Neural cell (in vitro differentiated cells): ENCODE measurements at regions not wholly inside any gene's neighbourhood (a gene's known extent, or its start where the extent isn't known, plus 50 kb on each side); places are given as distances from the start of the nearest gene placed in this dataset.

Experiments
- H2AFZ ChIP-seq: fragments of 200-600, 300-800 bp; sonication (generic), shearing (Covaris generic); 2 replicates; pipeline ENCODE4 v1.6.0; 2014; ENCODE audit warnings: low read depth, mild to moderate bottlenecking, antibody characterized with exemption, low read length, moderate library complexity
- H3F3A ChIP-seq: fragments of 200-600 bp; shearing (Covaris generic); 2 replicates; pipeline ENCODE4 v1.6.1; 2016; ENCODE audit warnings: mild to moderate bottlenecking, moderate library complexity, mixed read lengths, antibody characterized with exemption, low read length; ENCODE audit not compliant: insufficient read depth, poor library complexity, severe bottlenecking
- H3K27ac ChIP-seq: fragments of 200-600, 300-800 bp; sonication (generic), shearing (Covaris generic); 2 replicates; pipeline ENCODE4 v1.5.1; 2014; ENCODE audit warnings: mild to moderate bottlenecking, low read length, moderate library complexity
- H3K27me3 ChIP-seq: fragments of 300-800, 200-600 bp; sonication (generic), shearing (Covaris generic); 2 replicates; pipeline ENCODE4 v1.6.0; 2014; ENCODE audit warnings: mild to moderate bottlenecking, low read depth, low read length, moderate library complexity; ENCODE audit not compliant: insufficient read depth
- H3K36me3 ChIP-seq: fragments of 300-800, 200-600 bp; sonication (generic), shearing (Covaris generic); 2 replicates; pipeline ENCODE4 v1.5.1; 2014; ENCODE audit warnings: mild to moderate bottlenecking, antibody characterized with exemption, low read length, moderate library complexity; ENCODE audit not compliant: insufficient read depth
- H3K4me2 ChIP-seq: fragments of 300-800, 200-600 bp; sonication (generic), shearing (Covaris generic); 2 replicates; pipeline ENCODE4 v1.6.0; 2014; ENCODE audit warnings: mild to moderate bottlenecking, low read length
- H3K4me3 ChIP-seq: fragments of 300-800, 200-600 bp; sonication (generic), shearing (Covaris generic); 2 replicates; pipeline ENCODE4 v1.5.1; 2014; ENCODE audit warnings: mild to moderate bottlenecking, low read length, moderate library complexity
- H3K79me2 ChIP-seq: fragments of 200-600 bp; shearing (Covaris generic); replicated peaks from 2 replicates; pipeline ENCODE4 v1.6.0; 2014; ENCODE audit warnings: mild to moderate bottlenecking, low read length, moderate library complexity; ENCODE audit not compliant: insufficient read depth
- H3K9ac ChIP-seq: fragments of 300-800, 200-600 bp; sonication (generic), shearing (Covaris generic); 2 replicates; pipeline ENCODE4 v1.6.1; 2016; ENCODE audit warnings: mild to moderate bottlenecking, low read length, mixed read lengths
- H3K9me2 ChIP-seq: fragments of 200-600 bp; shearing (Covaris generic); 2 replicates; pipeline ENCODE4 v1.6.1; 2016; ENCODE audit warnings: mild to moderate bottlenecking, low read length, mixed read lengths; ENCODE audit not compliant: insufficient read depth
- H3K9me3 ChIP-seq: fragments of 200-600, 300-800 bp; sonication (generic), shearing (Covaris generic); 2 replicates; pipeline ENCODE4 v1.6.1; 2016; ENCODE audit warnings: mild to moderate bottlenecking, mixed run types, low read length, moderate library complexity, mixed read lengths
- H4K20me1 ChIP-seq: fragments of 200-600 bp; shearing (Covaris generic); 2 replicates; pipeline ENCODE4 v1.6.1; 2016; ENCODE audit warnings: mild to moderate bottlenecking, mixed run types; ENCODE audit not compliant: insufficient read depth
- EP300 ChIP-seq: fragments of 450-650 bp; conservative IDR thresholded peaks from 2 replicates; pipeline ENCODE4 v1.6.1; 2014; ENCODE audit warnings: antibody characterized with exemption, mild to moderate bottlenecking, moderate library complexity; ENCODE audit not compliant: poor library complexity, severe bottlenecking
- EZH2 ChIP-seq: fragments of 200-600, 300-800 bp; shearing (Covaris generic), sonication (generic); IDR thresholded peaks from 2 replicates; pipeline ENCODE4 v1.6.1; 2014; ENCODE audit warnings: antibody characterized with exemption, low read length, borderline replicate concordance, mild to moderate bottlenecking; ENCODE audit not compliant: insufficient read depth, poor library complexity, severe bottlenecking
- MXI1 ChIP-seq: fragments of 450-650 bp; conservative IDR thresholded peaks from 2 replicates; pipeline ENCODE4 v1.6.1; 2014; ENCODE audit warnings: antibody characterized with exemption, mild to moderate bottlenecking; ENCODE audit not compliant: poor library complexity, severe bottlenecking
- POLR2AphosphoS5 ChIP-seq: IDR thresholded peaks from 2 replicates; pipeline ENCODE4 v1.6.1; 2012
- SMC3 ChIP-seq: fragments of 450-650 bp; conservative IDR thresholded peaks from 2 replicates; pipeline ENCODE4 v1.6.1; 2014; ENCODE audit warnings: antibody characterized with exemption, mild to moderate bottlenecking, moderate library complexity; ENCODE audit not compliant: poor library complexity
- TF ChIP-seq, protein P1 (sequence below): IDR thresholded peaks from 2 replicates; pipeline ENCODE4 v1.6.1; 2012; ENCODE audit warnings: borderline replicate concordance
- TF ChIP-seq, protein P2 (sequence below): fragments of 450-650 bp; IDR thresholded peaks from 2 replicates; pipeline ENCODE4 v1.5.1; 2014; ENCODE audit warnings: antibody characterized with exemption, mild to moderate bottlenecking, moderate library complexity; ENCODE audit not compliant: poor library complexity, severe bottlenecking

- Histone ChIP-seq H2AFZ (no peak overlapping the region), H4K20me1 (no peaks in the 10 kb centered on the region), H3K9me2 (no peaks in the 10 kb centered on the region), H3K79me2 (no peaks in the 10 kb centered on the region), H3K27me3 (no peaks in the 10 kb centered on the region), H3K9me3 (no peaks in the 10 kb centered on the region), H3K9ac (no peak overlapping the region), H3K4me2 (no peak overlapping the region), H3K4me3 (no peak overlapping the region), H3K27ac (no peak overlapping the region), H3K36me3 (no peaks in the 10 kb centered on the region), H3F3A (no peaks in the 10 kb centered on the region)
- TF ChIP-seq POLR2AphosphoS5 (no peak), EP300 (no peak), MXI1 (no peak), SMC3 (no peak), EZH2 (no peak)
- TF ChIP-seq, protein P1, sequence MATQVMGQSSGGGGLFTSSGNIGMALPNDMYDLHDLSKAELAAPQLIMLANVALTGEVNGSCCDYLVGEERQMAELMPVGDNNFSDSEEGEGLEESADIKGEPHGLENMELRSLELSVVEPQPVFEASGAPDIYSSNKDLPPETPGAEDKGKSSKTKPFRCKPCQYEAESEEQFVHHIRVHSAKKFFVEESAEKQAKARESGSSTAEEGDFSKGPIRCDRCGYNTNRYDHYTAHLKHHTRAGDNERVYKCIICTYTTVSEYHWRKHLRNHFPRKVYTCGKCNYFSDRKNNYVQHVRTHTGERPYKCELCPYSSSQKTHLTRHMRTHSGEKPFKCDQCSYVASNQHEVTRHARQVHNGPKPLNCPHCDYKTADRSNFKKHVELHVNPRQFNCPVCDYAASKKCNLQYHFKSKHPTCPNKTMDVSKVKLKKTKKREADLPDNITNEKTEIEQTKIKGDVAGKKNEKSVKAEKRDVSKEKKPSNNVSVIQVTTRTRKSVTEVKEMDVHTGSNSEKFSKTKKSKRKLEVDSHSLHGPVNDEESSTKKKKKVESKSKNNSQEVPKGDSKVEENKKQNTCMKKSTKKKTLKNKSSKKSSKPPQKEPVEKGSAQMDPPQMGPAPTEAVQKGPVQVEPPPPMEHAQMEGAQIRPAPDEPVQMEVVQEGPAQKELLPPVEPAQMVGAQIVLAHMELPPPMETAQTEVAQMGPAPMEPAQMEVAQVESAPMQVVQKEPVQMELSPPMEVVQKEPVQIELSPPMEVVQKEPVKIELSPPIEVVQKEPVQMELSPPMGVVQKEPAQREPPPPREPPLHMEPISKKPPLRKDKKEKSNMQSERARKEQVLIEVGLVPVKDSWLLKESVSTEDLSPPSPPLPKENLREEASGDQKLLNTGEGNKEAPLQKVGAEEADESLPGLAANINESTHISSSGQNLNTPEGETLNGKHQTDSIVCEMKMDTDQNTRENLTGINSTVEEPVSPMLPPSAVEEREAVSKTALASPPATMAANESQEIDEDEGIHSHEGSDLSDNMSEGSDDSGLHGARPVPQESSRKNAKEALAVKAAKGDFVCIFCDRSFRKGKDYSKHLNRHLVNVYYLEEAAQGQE = no peak
- TF ChIP-seq, protein P2, sequence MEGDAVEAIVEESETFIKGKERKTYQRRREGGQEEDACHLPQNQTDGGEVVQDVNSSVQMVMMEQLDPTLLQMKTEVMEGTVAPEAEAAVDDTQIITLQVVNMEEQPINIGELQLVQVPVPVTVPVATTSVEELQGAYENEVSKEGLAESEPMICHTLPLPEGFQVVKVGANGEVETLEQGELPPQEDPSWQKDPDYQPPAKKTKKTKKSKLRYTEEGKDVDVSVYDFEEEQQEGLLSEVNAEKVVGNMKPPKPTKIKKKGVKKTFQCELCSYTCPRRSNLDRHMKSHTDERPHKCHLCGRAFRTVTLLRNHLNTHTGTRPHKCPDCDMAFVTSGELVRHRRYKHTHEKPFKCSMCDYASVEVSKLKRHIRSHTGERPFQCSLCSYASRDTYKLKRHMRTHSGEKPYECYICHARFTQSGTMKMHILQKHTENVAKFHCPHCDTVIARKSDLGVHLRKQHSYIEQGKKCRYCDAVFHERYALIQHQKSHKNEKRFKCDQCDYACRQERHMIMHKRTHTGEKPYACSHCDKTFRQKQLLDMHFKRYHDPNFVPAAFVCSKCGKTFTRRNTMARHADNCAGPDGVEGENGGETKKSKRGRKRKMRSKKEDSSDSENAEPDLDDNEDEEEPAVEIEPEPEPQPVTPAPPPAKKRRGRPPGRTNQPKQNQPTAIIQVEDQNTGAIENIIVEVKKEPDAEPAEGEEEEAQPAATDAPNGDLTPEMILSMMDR = no peak
Measured at GRCh38 chr5:106094839-106095238, 1575.9 kb downstream of the EFNA5 start.

DNA sequence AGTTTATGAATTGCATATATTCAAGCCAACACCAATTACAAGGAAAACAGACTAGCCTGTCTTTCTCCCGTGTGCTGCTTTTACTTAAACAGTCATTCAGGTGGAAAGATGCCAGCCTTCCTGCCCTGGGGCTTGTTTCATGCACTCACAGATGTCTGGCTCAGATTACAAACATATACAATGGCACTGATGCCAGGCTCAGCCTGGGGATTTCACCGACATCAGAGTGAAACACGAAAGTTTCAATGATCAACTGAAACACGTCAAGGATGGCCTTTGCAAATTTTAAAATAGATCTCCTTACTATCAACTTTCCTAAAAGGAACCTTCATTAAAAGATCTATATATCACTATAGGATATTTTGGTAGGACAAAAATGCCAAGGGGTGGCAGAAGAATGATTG, 1576.5 kb downstream of the EFNA5 start:
- Histone ChIP-seq H3F3A (no peaks in the 10 kb centered on the region), H3K9me3 (no peaks in the 10 kb centered on the region), H3K79me2 (no peaks in the 10 kb centered on the region), H3K27me3 (no peaks in the 10 kb centered on the region), H3K36me3 (no peaks in the 10 kb centered on the region), H3K4me3 (no peak overlapping the region), H3K9me2 (no peaks in the 10 kb centered on the region), H2AFZ (no peak overlapping the region), H3K27ac (no peak overlapping the region), H3K4me2 (no peak overlapping the region), H4K20me1 (no peaks in the 10 kb centered on the region), H3K9ac (no peak overlapping the region)
- TF ChIP-seq, protein P1 = no peak
- TF ChIP-seq POLR2AphosphoS5 = no peak
